RWPE1 (cell line): ENCODE measurements at regions not wholly inside any gene's neighbourhood (a gene's known extent, or its start where the extent isn't known, plus 50 kb on each side); places are given as distances from the start of the nearest gene placed in this dataset.

Experiments
- CTCF ChIA-PET: fragments of 350-600 bp; sonication (Branson Sonifier 250); formaldehyde crosslinking; extraction: SDS; loops from one replicate; lab custom pipeline; 2021; lab: Yijun Ruan, JAX
- POLR2A ChIA-PET: fragments of 400-600 bp; formaldehyde crosslinking; extraction: SDS; loops from one replicate; lab custom pipeline; 2020; ENCODE audit warnings: antibody characterized with exemption; ENCODE audit not compliant: low non-redundant PET; lab: Yijun Ruan, JAX
- DNase-seq: peaks from one replicate; pipeline ENCODE4 v3.0.0; 2012; ENCODE audit warnings: low spot score
- H3K27ac ChIP-seq: fragments of 450-650 bp; 2 replicates; pipeline ENCODE4 v1.5.1; 2017
- CTCF ChIP-seq: fragments of 450-650 bp; conservative IDR thresholded peaks from 2 replicates; pipeline ENCODE4 v1.5.1; 2017; ENCODE audit warnings: low read depth, mild to moderate bottlenecking

DNA sequence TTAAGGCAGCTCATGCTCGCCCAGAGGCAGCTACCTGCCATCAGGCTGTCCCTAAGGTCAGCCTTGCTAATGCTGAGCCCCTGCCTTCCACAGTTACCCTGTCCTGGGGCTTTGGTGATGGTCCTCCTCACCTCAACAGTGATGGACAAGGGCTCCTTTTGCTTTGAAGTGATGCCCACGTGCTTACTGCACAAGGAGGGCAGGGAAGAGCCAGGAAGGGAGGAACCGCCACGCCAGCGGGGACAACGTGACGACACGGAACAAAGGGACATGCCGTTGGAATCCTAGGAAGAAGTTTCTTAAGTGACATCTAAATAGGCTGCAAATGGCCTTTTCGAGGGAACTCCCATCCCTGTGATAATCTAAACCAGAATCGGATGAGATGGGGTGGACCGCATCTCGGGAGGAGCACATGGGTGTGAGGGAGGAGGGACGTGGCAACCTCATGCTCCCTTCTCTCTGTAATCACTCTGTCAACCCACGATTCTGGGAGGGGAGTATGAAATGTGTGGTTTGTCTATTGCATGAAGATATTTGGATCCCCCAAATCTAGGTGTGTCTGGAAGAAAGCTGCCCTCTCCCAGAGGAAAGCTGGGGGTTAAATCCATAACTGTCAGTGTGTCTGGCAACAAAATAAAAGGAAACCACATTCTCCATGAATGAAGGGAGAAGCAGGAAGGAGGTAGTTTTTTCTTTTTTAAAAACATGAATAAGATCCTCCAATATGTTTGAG is 110.9 kb upstream of the IRF2BP2 start:
- no peak for DNase-seq
- no peak for TF ChIP-seq CTCF
- CTCF ChIA-PET = no interaction called here
- POLR2A ChIA-PET = no interaction called here
- no peak overlapping the region for H3K27ac ChIP-seq

- no peak overlapping the region for H3K27ac ChIP-seq
- no peak for TF ChIP-seq CTCF
- ChIA-PET POLR2A (no interaction called here), CTCF (no interaction called here)
- DNase-seq = no peak
Observed at GRCh38 chr1:234719454-234720251, 109.7 kb upstream of the IRF2BP2 start.

- ChIA-PET CTCF (interaction anchor here (0.7 kb wide), 1 partner anchor 18 kb away, joined by 4 read pairs; no protein-coding TSS in a partner anchor), POLR2A (no interaction called here)
- H3K27ac ChIP-seq = no peak overlapping the region
- TF ChIP-seq CTCF = no peak
- DNase-seq = no peak
Observed at GRCh38 chr1:234718496-234719453, 108.8 kb upstream of the IRF2BP2 start.

DNA sequence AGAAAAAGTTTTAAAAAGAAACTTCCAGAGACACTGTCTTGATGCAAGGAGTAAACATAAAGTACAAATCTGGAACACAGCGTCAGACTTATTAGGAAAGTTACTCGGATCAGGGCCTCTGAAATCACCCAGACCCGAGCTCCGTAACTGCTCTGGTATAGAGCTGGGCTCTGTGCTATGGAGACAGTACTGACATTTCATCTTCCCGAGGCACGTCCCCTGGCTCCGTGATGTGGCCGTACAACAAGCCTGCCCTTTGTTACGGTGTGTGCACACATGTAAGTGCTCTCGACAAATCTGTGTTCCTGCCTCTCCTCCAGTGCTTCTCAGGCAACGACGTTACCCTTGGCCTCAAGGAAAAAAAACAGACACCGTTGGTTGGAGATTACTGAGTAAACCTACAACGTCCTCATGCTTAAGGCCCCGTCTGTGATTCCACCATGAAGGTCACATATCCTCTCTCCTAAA is 107.0 kb upstream of the IRF2BP2 start:
- ChIA-PET CTCF (no interaction called here), POLR2A (no interaction called here)

DNA sequence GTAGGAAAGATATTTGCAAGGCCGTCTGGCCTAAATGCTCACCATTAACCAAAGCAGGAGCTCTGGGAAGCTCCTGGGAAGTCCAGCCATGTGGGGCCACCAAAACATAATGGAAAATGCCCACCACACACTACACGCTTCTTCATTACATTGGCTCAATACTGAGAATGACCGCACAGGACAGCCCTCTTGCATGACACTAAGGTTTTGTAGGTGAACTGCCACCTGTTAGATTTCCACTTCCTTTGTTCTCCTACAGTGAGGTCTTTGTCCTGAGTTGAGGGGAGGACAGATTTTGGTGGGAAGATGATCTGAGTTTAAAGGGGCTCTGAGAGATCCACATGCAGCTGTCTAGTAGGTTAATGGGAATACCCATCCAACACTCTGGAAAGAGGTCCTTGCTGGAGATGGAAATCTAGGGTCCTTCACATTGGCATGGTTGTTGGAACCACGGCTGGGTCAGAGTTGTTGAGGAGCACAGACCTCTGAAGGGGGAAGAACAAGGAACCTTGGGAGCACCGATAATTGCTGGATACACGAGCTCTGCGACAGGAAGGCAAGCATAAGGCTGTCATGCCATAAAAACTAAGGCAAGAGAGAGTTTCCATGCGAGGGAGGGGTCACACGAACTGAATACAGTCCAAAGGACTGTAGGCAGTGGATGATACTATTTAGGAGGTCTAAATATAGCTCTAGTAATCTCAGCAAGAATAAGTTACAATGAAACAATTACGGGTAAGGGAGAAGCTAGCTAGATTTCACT is 105.5 kb upstream of the IRF2BP2 start:
- CTCF ChIA-PET = interaction anchor here (1.1 kb wide), 1 partner anchor 15 kb away, joined by 4 read pairs; no protein-coding TSS in a partner anchor
- POLR2A ChIA-PET = no interaction called here
- DNase-seq = no peak
- TF ChIP-seq CTCF = no peak
- H3K27ac ChIP-seq = no peak overlapping the region

More for the DNA sequence above, 107.0 kb upstream of the IRF2BP2 start:
- H3K27ac ChIP-seq = no peak overlapping the region
- no peak for DNase-seq
- TF ChIP-seq CTCF = no peak
